ENCODE measurements at regions not wholly inside any gene's neighbourhood (a gene's known extent, or its start where the extent isn't known, plus 50 kb on each side); places are given as distances from the start of the nearest gene placed in this dataset.

GRCh38 chr4:81667539-81667938 is 195.8 kb upstream of the RASGEF1B start:
- no peak for DNase-seq (ENCODE audit: low read depth)

- DNase-seq (ENCODE audit: low read depth) = no peak
Observed at GRCh38 chr4:81666491-81666890, 194.8 kb upstream of the RASGEF1B start.

GRCh38 chr4:81665649-81666048 is 193.9 kb upstream of the RASGEF1B start:
- DNase-seq (ENCODE audit: low read depth) = no peak

GRCh38 chr4:81665045-81665444 is 193.3 kb upstream of the RASGEF1B start:
- DNase-seq (ENCODE audit: low read depth) = no peak

DNA sequence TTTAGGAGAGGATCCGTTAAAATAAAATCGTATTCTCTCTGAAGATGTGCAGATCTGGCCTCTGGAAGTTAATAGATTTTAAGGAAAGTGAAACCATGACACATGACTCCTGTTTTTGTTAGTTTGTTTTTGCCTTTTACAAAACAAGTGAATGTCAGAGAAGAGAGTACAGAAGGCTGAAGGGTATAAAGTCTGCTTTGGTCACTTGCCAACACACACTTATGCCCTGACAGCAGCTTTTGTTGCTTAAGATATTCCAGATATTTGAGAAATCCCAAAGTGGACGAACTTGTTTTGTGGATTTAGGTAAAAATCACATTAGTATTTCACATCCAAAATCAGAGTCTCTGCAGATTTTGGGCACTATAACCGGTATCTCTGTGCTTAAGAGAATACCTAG is 192.4 kb upstream of the RASGEF1B start:
- DNase-seq (ENCODE audit: low read depth) = no peak

DNA sequence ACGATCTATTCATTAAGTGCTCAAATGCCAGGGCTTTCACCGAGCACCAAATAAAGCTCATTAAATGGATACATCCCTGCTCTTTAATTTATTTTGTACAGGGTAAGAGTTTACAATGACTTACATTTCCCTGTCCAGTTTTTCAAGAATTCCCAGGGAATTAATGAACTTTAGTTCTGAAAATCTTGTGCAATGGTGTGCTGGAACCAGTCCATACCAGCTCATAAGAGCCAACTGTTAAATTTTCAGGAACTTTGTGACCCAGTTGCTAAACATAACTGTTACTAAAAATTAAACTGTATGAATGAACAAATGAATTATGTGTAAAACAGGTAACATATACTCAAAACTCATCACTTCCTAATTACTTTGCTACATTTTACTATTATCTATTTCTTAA is 191.7 kb upstream of the RASGEF1B start:
- no peak for DNase-seq (ENCODE audit: low read depth)

DNA sequence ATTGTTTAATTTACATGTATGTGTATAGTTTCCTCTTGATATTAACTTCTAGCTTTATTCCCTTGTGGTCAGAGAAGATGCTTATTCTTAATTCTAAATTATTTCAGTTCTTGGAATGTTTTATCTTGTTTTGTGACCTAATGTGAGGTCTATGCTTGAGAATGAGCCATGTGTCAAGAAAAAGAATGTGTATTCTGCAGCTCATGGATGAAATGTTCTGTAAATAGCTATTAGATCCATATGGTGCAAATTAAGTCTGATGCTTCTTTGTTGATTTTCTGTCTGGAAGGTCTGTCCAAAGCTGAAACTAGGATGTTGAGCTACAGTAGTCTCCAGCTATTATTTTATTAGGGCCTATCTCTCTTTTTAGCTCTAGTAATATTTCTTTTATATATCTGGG is 187.3 kb upstream of the RASGEF1B start:
- no peak for DNase-seq (ENCODE audit: low read depth)

DNA sequence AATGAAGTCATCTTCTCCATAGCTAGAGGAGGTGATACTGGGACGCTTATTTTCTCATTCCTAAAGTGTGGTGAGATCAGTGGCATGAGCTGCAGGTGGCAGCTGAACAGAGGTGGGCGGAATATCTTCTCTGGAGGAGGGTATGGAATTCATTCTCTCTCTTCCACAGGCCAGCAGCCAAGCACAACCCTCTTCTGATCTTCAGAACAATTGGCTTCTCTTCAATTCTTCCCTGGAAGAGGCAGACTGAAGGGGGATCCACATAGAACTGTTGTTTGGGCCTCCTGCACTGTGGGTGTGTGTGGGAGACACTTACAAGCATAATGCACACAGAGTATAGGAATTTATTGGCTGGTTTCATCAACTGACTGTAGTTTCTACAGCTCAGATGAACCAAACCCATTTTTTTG is 180.4 kb upstream of the RASGEF1B start:
- no peak for DNase-seq (ENCODE audit: low read depth)

GRCh38 chr4:81651243-81651899 is 179.7 kb upstream of the RASGEF1B start:
- DNase-seq (ENCODE audit: low read depth) = no peak

- no peak for DNase-seq (ENCODE audit: low read depth)
Observed at GRCh38 chr4:81650606-81651242, 179.0 kb upstream of the RASGEF1B start.

DNA sequence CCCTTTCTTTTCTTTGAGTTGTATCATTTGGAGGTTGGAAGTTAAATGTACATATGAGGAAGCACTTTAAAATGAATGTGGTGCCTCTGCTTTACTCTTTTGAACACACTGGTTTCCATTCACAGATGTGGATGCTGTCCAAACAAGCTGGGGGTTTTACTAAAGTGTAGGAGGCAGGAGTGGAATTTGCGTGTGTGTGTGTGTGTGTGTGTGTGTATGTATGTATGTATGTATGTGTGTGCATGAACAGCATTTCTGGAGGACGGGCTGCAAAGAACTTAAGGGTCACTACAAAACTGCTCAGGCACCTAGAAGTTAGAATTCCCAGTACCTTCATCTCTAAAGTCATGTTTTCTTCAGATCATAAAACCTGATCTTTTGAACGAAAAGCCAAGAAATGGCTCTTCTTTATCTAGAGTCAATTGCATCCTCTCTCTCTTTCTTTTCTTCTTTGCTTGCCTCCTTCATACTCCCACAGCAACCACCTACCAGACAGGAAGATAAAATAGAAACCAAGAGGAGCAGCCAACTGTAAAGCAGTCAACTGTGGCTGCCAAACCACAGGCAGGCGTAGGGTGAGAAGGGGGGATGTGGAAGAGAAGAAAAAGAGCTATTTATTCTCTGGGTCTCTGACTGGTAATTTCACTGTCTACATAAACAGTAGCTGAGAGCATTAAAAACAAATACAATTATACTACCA is 177.0 kb upstream of the RASGEF1B start:
- DNase-seq (ENCODE audit: low read depth) = no peak

GRCh38 chr4:81647388-81647787 is 175.7 kb upstream of the RASGEF1B start:
- DNase-seq (ENCODE audit: low read depth) = no peak

GRCh38 chr4:81642543-81642942 is 170.8 kb upstream of the RASGEF1B start:
- DNase-seq (ENCODE audit: low read depth) = no peak

DNA sequence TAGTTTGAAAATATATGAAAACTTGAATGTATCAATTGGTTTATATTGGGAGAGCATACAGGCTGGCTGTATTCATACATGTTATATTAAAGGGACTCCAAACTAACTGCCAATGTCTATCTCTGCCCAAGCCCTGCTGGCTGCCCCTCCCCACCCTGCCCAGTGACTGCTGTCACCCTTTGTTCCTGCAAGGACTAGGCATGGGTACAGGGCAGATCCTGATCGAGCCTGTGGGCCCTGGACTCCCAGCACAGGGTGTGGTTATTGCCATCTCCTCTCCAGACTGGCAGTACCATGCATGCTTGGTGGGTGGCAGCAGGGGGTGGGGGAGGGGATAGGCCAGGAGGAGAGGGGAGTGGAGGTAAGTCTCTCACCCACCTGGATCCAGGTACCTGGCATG is 167.5 kb upstream of the RASGEF1B start:
- DNase-seq (ENCODE audit: low read depth) = no peak

DNA sequence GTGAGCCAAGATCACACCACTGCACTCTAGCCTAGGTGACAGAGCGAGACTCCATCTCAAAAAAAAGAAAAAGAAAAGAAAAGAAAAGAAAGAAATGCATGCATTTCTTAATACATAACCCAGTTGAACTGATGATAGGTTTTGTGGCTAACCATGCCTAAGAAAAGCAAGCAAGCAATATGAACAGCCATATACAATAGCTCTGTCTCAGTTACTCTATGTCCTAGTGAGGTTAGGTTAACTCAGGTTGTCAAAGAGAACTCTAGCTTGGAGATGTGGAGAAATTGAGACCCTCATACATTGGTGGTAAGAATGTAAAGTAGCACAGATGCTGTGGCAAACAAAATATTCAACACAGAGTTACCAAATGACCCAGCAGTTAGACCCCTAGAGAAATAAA is 167.0 kb upstream of the RASGEF1B start:
- no peak for DNase-seq (ENCODE audit: low read depth)

DNA sequence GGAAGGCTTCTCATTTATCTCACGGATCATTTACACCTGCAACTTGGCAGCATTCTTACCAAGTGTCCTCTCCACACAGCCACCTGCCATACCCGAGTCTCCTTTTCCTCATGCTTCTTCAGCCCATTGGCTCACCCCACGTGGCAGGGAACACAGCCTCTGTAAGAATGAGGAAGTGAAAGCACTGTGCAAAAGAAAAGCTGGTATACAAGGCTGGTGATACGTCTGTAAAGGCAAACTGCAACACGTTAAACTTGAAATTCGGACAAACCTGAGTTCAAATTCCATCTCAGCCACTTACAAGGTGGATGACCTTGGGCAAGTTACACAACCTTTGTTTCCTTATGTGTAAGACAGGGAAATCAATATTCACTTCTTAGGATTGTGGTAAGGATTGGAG is 164.0 kb upstream of the RASGEF1B start:
- DNase-seq (ENCODE audit: low read depth) = no peak

DNA sequence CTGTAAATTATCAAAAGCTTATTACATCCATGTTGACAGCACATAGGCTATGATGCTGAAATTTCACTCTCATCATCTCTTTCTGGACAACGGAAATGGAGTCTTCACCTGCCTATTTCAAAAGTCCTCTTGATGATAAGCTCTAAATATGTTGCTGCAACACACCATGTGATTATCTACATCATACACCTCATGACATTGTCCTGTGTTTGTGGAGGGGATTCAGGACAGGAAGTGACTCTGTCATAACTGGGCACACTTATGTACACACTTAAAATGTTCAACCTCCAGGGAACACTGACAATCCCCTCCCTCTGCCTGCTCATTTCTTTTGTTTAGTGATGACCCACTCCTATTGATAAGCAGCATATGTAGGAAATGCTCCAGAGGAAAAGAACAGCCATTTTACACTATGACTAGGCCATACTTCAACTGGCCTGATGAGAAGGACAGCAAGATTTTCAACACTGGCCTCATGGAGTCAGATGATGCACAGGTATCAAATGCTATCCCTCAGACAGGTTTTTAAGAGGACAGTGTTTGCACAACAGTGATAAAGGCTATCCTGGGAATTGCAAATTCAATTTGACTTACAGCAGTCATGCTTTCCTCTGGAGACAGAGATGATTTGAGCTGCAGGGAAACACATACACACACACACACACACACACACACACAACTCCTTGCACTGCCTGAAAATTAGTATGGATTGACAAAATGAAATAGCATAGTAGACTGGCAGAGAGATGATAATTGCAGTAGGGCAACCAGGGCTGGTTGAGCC is 163.3 kb upstream of the RASGEF1B start:
- no peak for DNase-seq (ENCODE audit: low read depth)

- no peak for DNase-seq (ENCODE audit: low read depth)
Observed at GRCh38 chr4:81634165-81634564, 162.5 kb upstream of the RASGEF1B start.

- no peak for DNase-seq (ENCODE audit: low read depth)
Observed at GRCh38 chr4:81632581-81633299, 161.0 kb upstream of the RASGEF1B start.

- DNase-seq (ENCODE audit: low read depth) = no peak
Observed at GRCh38 chr4:81631958-81632441, 160.3 kb upstream of the RASGEF1B start.

- DNase-seq (ENCODE audit: low read depth) = no peak
Observed at GRCh38 chr4:81629366-81629765, 157.7 kb upstream of the RASGEF1B start.

DNA sequence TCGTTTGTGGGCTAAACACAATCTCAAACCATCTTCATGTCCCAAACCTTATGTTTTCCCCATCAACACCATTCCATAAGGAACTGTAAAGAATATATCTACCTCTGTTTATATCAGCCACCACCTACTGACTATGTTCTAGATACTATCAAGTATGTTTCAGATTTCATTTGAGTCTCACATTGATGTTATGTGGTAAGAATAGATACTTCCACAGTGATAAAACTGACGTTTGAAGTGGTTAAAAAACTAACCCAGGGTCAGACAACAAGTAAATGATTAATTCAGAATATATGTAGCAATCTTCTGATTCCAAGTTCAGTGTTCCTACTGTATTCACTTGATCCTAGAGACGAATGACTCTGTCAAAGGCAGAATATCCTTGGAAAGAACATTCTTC is 156.8 kb upstream of the RASGEF1B start:
- no peak for DNase-seq (ENCODE audit: low read depth)
